ENCODE measurements at regions not wholly inside any gene's neighbourhood (a gene's known extent, or its start where the extent isn't known, plus 50 kb on each side); places are given as distances from the start of the nearest gene placed in this dataset.

- Histone ChIP-seq H2AK9ac (replicated peaks; ENCODE audit: low read depth, low read length, poor library complexity) (no peak overlapping the region), H3K79me1 (ENCODE audit: low read depth in 1 of 2, low read length in 2 of 2) (no peaks in the 10 kb centered on the region), H4K20me1 (ENCODE audit: insufficient read depth, low read length) (no peaks in the 10 kb centered on the region), H3K27me3 (ENCODE audit: control insufficient read depth, insufficient read depth, low read length) (no peaks in the 10 kb centered on the region), H2BK20ac (ENCODE audit: low read depth, low read length) (no peak overlapping the region), H3K4ac (ENCODE audit: low read depth, low read length) (no peak overlapping the region), H2BK15ac (ENCODE audit: low read depth, low read length) (no peak overlapping the region), H3K56ac (ENCODE audit: extremely low read depth, insufficient read depth, low read length) (no peak overlapping the region), H3K4me1 (ENCODE audit: control insufficient read depth, insufficient read depth, low read length) (no peaks in the 10 kb centered on the region), H3K4me2 (ENCODE audit: low read depth, low read length) (no peak overlapping the region), H3K14ac (replicated peaks; ENCODE audit: low read depth, low read length) (no peak overlapping the region), H3K23ac (ENCODE audit: low read depth, low read length) (no peak overlapping the region), H2BK120ac (ENCODE audit: low read depth, low read length) (no peak overlapping the region), H4K91ac (ENCODE audit: insufficient read depth, low read depth, low read length) (no peak overlapping the region), H3K18ac (ENCODE audit: low read depth, low read length) (no peak overlapping the region), H2BK5ac (ENCODE audit: low read depth, low read length, poor library complexity, severe bottlenecking) (no peak overlapping the region), H3K9me1 (ENCODE audit: insufficient read depth, low read length) (no peaks in the 10 kb centered on the region), H3K27ac (ENCODE audit: insufficient read depth, low read length) (no peak overlapping the region), H3K4me3 (ENCODE audit: insufficient read depth, low read depth, low read length) (no peak overlapping the region), H2AFZ (replicated peaks; ENCODE audit: low read length, poor library complexity) (no peak overlapping the region), H3K9ac (ENCODE audit: low read depth, low read length) (no peak overlapping the region), H3K9me3 (ENCODE audit: control insufficient read depth, insufficient read depth, low read length) (no peaks in the 10 kb centered on the region), H4K8ac (ENCODE audit: low read depth in 2 of 2, low read length in 2 of 2) (no peak overlapping the region), H3K36me3 (ENCODE audit: control insufficient read depth, insufficient read depth, low read length) (no peaks in the 10 kb centered on the region), H2AK5ac (ENCODE audit: low read depth, low read length) (no peak overlapping the region), H4K5ac (ENCODE audit: low read depth, low read length) (no peak overlapping the region)
- no TSS peak for BruUV-seq (replicated peaks)
- ChIA-PET POLR2A (ENCODE audit: unreplicated experiment) (no interaction called here), CTCF (no interaction called here)
- TF ChIP-seq MAZ (IDR thresholded peaks at IDR 0.05; ENCODE audit: borderline replicate concordance, low read depth, low read length), result no peak
- no peak for TF ChIP-seq RAD21 (IDR thresholded peaks at IDR 0.05; ENCODE audit: low read length)
- TF ChIP-seq RFX5 (IDR thresholded peaks at IDR 0.05; ENCODE audit: low read depth, low read length), result no peak
- TF ChIP-seq BHLHE40 (IDR thresholded peaks at IDR 0.05; ENCODE audit: low read depth, low read length), result no peak
- TF ChIP-seq FOS (IDR thresholded peaks at IDR 0.05; ENCODE audit: low read depth, low read length), result no peak
- TF ChIP-seq CHD1 (IDR thresholded peaks at IDR 0.05; ENCODE audit: low read depth, low read length), result no peak
- no peak for TF ChIP-seq MAFK (IDR thresholded peaks at IDR 0.05; ENCODE audit: low read depth, low read length)
- TF ChIP-seq MXI1 (IDR thresholded peaks at IDR 0.05; ENCODE audit: borderline replicate concordance, low read depth, low read length), result no peak
- TF ChIP-seq POLR2A (IDR thresholded peaks at IDR 0.05; ENCODE audit: low read depth, low read length), result no peak
- no peak for TF ChIP-seq NFE2L2 (IDR thresholded peaks at IDR 0.05; ENCODE audit: low read depth, low read length)
- TF ChIP-seq, protein P1, sequence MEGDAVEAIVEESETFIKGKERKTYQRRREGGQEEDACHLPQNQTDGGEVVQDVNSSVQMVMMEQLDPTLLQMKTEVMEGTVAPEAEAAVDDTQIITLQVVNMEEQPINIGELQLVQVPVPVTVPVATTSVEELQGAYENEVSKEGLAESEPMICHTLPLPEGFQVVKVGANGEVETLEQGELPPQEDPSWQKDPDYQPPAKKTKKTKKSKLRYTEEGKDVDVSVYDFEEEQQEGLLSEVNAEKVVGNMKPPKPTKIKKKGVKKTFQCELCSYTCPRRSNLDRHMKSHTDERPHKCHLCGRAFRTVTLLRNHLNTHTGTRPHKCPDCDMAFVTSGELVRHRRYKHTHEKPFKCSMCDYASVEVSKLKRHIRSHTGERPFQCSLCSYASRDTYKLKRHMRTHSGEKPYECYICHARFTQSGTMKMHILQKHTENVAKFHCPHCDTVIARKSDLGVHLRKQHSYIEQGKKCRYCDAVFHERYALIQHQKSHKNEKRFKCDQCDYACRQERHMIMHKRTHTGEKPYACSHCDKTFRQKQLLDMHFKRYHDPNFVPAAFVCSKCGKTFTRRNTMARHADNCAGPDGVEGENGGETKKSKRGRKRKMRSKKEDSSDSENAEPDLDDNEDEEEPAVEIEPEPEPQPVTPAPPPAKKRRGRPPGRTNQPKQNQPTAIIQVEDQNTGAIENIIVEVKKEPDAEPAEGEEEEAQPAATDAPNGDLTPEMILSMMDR (conservative IDR thresholded peaks at IDR 0.05; ENCODE audit: low read depth, low read length), result no peak
- TF ChIP-seq, protein P2, sequence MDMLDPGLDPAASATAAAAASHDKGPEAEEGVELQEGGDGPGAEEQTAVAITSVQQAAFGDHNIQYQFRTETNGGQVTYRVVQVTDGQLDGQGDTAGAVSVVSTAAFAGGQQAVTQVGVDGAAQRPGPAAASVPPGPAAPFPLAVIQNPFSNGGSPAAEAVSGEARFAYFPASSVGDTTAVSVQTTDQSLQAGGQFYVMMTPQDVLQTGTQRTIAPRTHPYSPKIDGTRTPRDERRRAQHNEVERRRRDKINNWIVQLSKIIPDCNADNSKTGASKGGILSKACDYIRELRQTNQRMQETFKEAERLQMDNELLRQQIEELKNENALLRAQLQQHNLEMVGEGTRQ (IDR thresholded peaks at IDR 0.05; ENCODE audit: low read depth, low read length), result no peak
- TF ChIP-seq SMC3 (IDR thresholded peaks at IDR 0.05; ENCODE audit: low read depth, low read length), result no peak
- no peak for TF ChIP-seq CEBPB (IDR thresholded peaks at IDR 0.05; ENCODE audit: low read depth, low read length)
- TF ChIP-seq, protein P3, sequence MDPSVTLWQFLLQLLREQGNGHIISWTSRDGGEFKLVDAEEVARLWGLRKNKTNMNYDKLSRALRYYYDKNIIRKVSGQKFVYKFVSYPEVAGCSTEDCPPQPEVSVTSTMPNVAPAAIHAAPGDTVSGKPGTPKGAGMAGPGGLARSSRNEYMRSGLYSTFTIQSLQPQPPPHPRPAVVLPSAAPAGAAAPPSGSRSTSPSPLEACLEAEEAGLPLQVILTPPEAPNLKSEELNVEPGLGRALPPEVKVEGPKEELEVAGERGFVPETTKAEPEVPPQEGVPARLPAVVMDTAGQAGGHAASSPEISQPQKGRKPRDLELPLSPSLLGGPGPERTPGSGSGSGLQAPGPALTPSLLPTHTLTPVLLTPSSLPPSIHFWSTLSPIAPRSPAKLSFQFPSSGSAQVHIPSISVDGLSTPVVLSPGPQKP (IDR thresholded peaks at IDR 0.05; ENCODE audit: borderline replicate concordance, low read depth, low read length), result no peak
- TF ChIP-seq RCOR1 (IDR thresholded peaks at IDR 0.05; ENCODE audit: insufficient replicate concordance, low read length), result no peak
- dilution Hi-C loops (cut with HindIII; ENCODE audit: low sequenced_read_pairs, unreplicated experiment), result no loop called here
- in situ Hi-C loops (cut with MboI; ENCODE audit: low sequenced_read_pairs), result no loop called here
- no peak for DNase-seq
- no peak for ATAC-seq (ENCODE audit: low read depth)
- intact Hi-C loops (cut with micrococcal nuclease), result no loop called here
Measured at GRCh38 chr3:178900029-178900646, 171.5 kb downstream of the ZMAT3 start.

Data from IMR-90 (cell line).